ENCODE measurements at regions not wholly inside any gene's neighbourhood (a gene's known extent, or its start where the extent isn't known, plus 50 kb on each side); places are given as distances from the start of the nearest gene placed in this dataset.

DNA sequence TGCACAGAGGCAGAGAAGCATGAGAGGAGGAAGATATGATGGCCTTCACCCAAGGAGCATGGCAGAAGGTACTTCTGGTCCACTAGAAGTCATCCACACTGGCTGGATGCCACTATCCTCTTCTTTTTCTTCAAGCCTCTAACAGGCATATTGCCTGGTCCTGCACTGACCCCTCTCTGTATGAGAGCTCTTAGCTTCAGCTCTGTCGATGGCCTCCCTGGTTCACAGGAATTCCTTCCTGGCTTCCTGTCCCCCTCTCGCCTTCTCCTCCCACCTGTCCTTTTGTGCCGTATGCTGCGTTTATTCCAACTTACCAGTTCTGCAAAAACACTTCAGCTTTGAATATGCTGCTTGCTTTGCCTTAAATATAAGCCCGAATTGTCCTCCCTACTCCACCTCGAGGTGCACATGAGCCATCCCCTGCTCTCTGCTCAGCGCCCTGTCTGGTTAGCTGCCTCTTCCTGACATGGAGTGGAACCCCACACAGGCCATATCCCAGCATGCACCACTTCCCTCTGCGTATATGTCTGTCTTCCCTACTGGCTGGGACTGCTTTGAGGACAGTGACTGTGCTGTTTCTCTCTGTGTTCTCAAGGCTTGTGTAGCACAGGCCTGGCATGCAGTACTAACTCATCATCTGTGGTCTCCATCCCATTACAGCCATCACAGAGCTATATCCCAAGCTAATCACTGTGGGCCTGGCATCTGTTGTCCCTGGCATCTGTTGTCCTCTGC is 474.9 kb downstream of the EIPR1 start:
- TF ChIP-seq TBP (IDR thresholded peaks at IDR 0.05; ENCODE audit: low read depth, low read length), result no peak
- no peak for TF ChIP-seq FOSL1 (IDR thresholded peaks at IDR 0.05; ENCODE audit: insufficient read depth, low read depth, low read length)
- no peak for TF ChIP-seq SIX5 (IDR thresholded peaks at IDR 0.05; ENCODE audit: low read depth, low read length)
- no peak for TF ChIP-seq POLR2A (IDR thresholded peaks at IDR 0.05; ENCODE audit: control extremely low read depth in 1 of 2, low read depth in 2 of 2, low read length in 2 of 2)
- TF ChIP-seq, protein P1, sequence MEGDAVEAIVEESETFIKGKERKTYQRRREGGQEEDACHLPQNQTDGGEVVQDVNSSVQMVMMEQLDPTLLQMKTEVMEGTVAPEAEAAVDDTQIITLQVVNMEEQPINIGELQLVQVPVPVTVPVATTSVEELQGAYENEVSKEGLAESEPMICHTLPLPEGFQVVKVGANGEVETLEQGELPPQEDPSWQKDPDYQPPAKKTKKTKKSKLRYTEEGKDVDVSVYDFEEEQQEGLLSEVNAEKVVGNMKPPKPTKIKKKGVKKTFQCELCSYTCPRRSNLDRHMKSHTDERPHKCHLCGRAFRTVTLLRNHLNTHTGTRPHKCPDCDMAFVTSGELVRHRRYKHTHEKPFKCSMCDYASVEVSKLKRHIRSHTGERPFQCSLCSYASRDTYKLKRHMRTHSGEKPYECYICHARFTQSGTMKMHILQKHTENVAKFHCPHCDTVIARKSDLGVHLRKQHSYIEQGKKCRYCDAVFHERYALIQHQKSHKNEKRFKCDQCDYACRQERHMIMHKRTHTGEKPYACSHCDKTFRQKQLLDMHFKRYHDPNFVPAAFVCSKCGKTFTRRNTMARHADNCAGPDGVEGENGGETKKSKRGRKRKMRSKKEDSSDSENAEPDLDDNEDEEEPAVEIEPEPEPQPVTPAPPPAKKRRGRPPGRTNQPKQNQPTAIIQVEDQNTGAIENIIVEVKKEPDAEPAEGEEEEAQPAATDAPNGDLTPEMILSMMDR (IDR thresholded peaks at IDR 0.05; ENCODE audit: control extremely low read depth in 1 of 3, insufficient read depth in 1 of 3, low read depth in 1 of 3, low read length in 3 of 3), result peak in 2 of 3 experiments; percentile 8 to 23; a peak in 1 of 4 replicates
- TF ChIP-seq, protein P2, sequence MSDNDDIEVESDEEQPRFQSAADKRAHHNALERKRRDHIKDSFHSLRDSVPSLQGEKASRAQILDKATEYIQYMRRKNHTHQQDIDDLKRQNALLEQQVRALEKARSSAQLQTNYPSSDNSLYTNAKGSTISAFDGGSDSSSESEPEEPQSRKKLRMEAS (IDR thresholded peaks at IDR 0.05), result no peak

Measured in H1 (cell line).